SK-N-MC (cell line): ENCODE measurements at regions not wholly inside any gene's neighbourhood (a gene's known extent, or its start where the extent isn't known, plus 50 kb on each side); places are given as distances from the start of the nearest gene placed in this dataset.

Source experiments
- DNase-seq: peaks from one replicate; pipeline ENCODE4 v3.0.0-alpha.2; 2011; ENCODE audit warnings: low read depth, low spot score
- H3K27ac ChIP-seq: fragments of 200-600 bp; sonication (generic); 2 replicates; pipeline ENCODE4 v1.5.1; 2016; ENCODE audit warnings: mixed run types
- H3K36me3 ChIP-seq: fragments of 200-600 bp; sonication (generic); 2 replicates; pipeline ENCODE4 v1.6.1; 2017; ENCODE audit warnings: antibody characterized with exemption, low read length, mixed read lengths; ENCODE audit not compliant: insufficient read depth
- H3K4me3 ChIP-seq: fragments of 200-600 bp; sonication (generic); 2 replicates; pipeline ENCODE4 v1.5.1; 2016
- H3K9ac ChIP-seq: fragments of 200-600 bp; sonication (generic); 2 replicates; pipeline ENCODE4 v1.8.0; 2017; ENCODE audit warnings: mixed run types, mixed read lengths; ENCODE audit not compliant: insufficient read length
- H3K9me3 ChIP-seq: fragments of 200-600 bp; sonication (generic); 2 replicates; pipeline ENCODE4 v1.6.1; 2017; ENCODE audit warnings: low read depth, mild to moderate bottlenecking, antibody characterized with exemption, low read length, moderate library complexity, mixed read lengths
- EZH2 ChIP-seq: fragments of 200-600 bp; sonication (generic); IDR thresholded peaks from one replicate; pipeline ENCODE4 v1.6.1; 2017; ENCODE audit warnings: antibody characterized with exemption
- FOXP2 ChIP-seq: optimal IDR thresholded peaks from 2 replicates; pipeline ENCODE3; 2011; ENCODE audit warnings: mild to moderate bottlenecking, moderate library complexity; ENCODE audit not compliant: insufficient read depth; ENCODE audit errors: extremely low read length, control extremely low read depth
- POLR2AphosphoS5 ChIP-seq: IDR thresholded peaks from 2 replicates; pipeline ENCODE4 v1.6.1; 2012; ENCODE audit warnings: mild to moderate bottlenecking, low read depth, low read length, borderline replicate concordance

- no peaks in the 10 kb centered on the region for H3K9me3 ChIP-seq
- no peaks in the 10 kb centered on the region for H3K36me3 ChIP-seq
- DNase-seq = no peak
- H3K4me3 ChIP-seq = no peak overlapping the region
- H3K27ac ChIP-seq = no peak overlapping the region
- TF ChIP-seq FOXP2 = no peak
- no peak for TF ChIP-seq POLR2AphosphoS5
- TF ChIP-seq EZH2 = no peak
- H3K9ac ChIP-seq = no peak overlapping the region
Observed at GRCh38 chr10:43892062-43892770, 243.5 kb upstream of the ZNF32 start.

- no peak for DNase-seq
- TF ChIP-seq POLR2AphosphoS5 (no peak), EZH2 (no peak), FOXP2 (no peak)
- H3K27ac ChIP-seq = no peak overlapping the region
Observed at GRCh38 chr10:43891241-43891640, 242.6 kb upstream of the ZNF32 start.

DNA sequence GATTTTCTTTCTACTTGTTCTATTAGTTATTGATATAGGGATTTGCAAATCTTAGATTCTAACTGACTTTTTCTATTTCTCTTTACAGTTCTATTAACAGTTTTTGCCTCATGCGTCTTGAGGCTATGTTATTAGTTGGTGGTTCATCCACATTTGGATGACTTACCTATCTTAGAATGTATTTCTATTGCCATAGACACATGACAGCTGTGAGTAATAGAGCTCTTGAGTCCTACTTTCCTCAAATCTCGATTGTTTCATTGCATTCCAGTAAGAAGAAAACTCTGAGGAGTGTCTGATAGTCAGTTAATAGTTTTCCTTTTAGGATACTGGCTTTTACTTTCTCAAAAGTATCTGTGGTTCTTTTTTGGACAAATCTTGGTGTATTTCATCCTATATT, 241.4 kb upstream of the ZNF32 start:
- TF ChIP-seq FOXP2 (no peak), POLR2AphosphoS5 (no peak), EZH2 (no peak)
- Histone ChIP-seq H3K9me3 (no peaks in the 10 kb centered on the region), H3K36me3 (no peaks in the 10 kb centered on the region), H3K27ac (no peak overlapping the region), H3K4me3 (no peak overlapping the region), H3K9ac (no peak overlapping the region)
- no peak for DNase-seq

More at GRCh38 chr10:43891241-43891640, 242.6 kb upstream of the ZNF32 start:
- Histone ChIP-seq H3K4me3 (no peak overlapping the region), H3K9ac (no peak overlapping the region), H3K36me3 (no peaks in the 10 kb centered on the region), H3K9me3 (no peaks in the 10 kb centered on the region)

DNA sequence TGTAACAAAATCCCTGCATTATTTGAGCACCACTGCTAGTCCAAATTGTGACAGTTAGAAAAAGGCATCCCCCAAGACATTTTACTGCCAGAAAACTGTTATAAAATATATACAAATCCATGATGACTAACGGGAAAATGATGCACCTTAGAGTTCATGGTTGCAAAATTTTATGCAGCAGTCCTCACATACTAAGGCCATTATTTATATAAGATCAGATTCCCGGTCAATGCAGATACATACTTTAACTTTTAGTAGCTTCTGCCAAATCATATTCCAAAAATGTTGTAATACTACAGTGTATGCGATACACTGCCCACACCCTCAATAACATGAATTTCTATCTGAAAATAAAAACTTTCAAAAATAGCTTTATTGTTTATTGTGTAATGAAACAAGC, 239.9 kb upstream of the ZNF32 start:
- H3K9ac ChIP-seq = no peak overlapping the region
- no peak overlapping the region for H3K4me3 ChIP-seq
- TF ChIP-seq FOXP2 = no peak
- no peak for TF ChIP-seq POLR2AphosphoS5
- TF ChIP-seq EZH2 = no peak
- DNase-seq = no peak
- no peak overlapping the region for H3K27ac ChIP-seq
- H3K36me3 ChIP-seq = no peaks in the 10 kb centered on the region
- H3K9me3 ChIP-seq = no peaks in the 10 kb centered on the region

DNA sequence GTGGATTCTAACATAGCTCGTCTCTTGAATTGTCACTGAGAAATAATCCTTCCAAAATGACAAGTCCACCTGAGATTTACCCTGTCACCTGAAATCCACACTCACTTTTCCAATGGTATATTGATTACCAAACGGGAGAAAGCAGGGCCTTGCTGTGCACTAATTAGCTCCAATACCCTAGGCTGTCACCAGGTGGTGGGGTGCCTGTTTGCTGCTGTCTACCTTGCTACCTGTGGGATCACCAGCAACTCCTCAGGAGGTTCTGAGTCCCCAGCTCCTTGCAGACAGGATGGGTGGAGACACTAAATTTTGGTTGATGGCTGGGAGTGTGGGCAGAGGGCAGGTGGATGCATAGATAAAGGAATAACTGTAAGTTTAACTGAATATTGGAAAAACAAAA, 237.2 kb upstream of the ZNF32 start:
- Histone ChIP-seq H3K9ac (no peak overlapping the region), H3K36me3 (no peaks in the 10 kb centered on the region), H3K27ac (no peak overlapping the region), H3K4me3 (no peak overlapping the region), H3K9me3 (no peaks in the 10 kb centered on the region)
- TF ChIP-seq POLR2AphosphoS5 (no peak), EZH2 (no peak), FOXP2 (no peak)
- no peak for DNase-seq

DNA sequence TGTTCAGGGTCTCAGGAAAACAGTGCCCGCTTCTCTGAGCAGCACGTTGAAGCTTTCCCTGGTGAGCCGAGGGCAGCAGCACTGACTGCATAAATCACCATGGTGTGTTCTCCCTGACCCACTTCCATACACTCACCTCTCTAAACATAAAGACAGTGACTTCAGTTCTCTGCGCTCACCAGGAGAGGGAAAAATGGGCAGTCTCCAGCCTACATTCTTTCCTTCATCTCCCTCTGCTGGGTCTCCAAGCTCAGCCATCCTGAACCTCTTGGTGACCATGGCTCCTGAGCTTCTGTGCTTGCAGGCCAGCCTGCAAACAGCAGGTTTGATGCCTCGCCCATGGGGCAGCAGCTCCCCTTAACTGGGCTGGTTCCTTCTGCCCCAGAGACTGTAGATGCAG, 236.6 kb upstream of the ZNF32 start:
- H3K9ac ChIP-seq = no peak overlapping the region
- no peak for TF ChIP-seq FOXP2
- TF ChIP-seq EZH2 = no peak
- TF ChIP-seq POLR2AphosphoS5 = no peak
- H3K27ac ChIP-seq = no peak overlapping the region
- no peaks in the 10 kb centered on the region for H3K36me3 ChIP-seq
- no peak overlapping the region for H3K4me3 ChIP-seq
- no peaks in the 10 kb centered on the region for H3K9me3 ChIP-seq
- DNase-seq = no peak

GRCh38 chr10:43884501-43885105, 235.9 kb upstream of the ZNF32 start:
- Histone ChIP-seq H3K9me3 (no peaks in the 10 kb centered on the region), H3K4me3 (no peak overlapping the region), H3K27ac (no peak overlapping the region), H3K36me3 (no peaks in the 10 kb centered on the region), H3K9ac (no peak overlapping the region)
- DNase-seq = no peak
- TF ChIP-seq EZH2 (no peak), FOXP2 (no peak), POLR2AphosphoS5 (no peak)

DNA sequence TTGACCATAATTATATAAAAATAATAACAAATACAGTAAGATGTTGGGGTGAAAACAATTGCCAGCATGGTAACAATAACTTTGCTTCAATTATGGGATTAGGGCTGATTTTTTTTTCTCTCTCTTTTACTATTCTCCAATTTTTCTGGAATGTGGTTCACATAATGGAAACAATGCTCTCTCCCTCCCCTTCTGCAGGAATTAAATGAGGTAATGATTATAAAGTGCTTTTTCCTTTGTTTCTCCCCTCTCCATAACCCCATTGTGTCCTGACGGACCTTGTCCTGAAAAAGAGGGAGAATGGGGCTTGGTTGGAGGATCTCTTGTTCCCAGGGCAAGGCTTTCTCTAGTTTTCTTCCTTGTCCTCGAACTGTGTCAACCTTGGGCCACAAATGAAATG, 234.0 kb upstream of the ZNF32 start:
- Histone ChIP-seq H3K9ac (no peak overlapping the region), H3K27ac (no peak overlapping the region), H3K9me3 (no peaks in the 10 kb centered on the region), H3K36me3 (no peaks in the 10 kb centered on the region), H3K4me3 (no peak overlapping the region)
- TF ChIP-seq FOXP2 = no peak
- TF ChIP-seq POLR2AphosphoS5 = no peak
- no peak for TF ChIP-seq EZH2
- DNase-seq = no peak

DNA sequence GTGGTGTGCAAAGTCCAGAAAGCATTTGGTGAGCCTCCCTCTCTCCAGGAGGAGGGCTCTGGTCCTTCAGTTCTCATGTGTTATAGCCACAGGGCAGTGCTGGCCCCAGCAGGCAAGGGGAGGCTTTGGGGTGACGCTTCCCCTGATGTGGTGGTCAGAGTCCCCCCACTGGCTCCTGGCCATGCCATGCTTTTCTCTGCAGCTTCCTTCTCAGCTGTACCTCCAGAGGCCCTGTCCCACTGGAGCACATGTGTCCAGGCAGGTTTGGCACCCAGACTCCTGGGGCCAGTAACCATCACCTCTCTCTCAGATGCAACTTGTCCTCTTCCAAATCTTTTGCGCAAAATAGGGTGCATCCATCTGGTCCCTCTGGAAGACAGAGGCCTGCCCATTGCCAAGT, 233.0 kb upstream of the ZNF32 start:
- no peak for DNase-seq
- TF ChIP-seq EZH2 (no peak), FOXP2 (no peak), POLR2AphosphoS5 (no peak)
- H3K9ac ChIP-seq = no peak overlapping the region
- no peaks in the 10 kb centered on the region for H3K9me3 ChIP-seq
- H3K4me3 ChIP-seq = no peak overlapping the region
- no peaks in the 10 kb centered on the region for H3K36me3 ChIP-seq
- no peak overlapping the region for H3K27ac ChIP-seq
